HFF-Myc (cell line): ENCODE measurements at regions not wholly inside any gene's neighbourhood (a gene's known extent, or its start where the extent isn't known, plus 50 kb on each side); places are given as distances from the start of the nearest gene placed in this dataset.

Experiments
- DNase-seq: peaks from one replicate; pipeline ENCODE4 v3.0.0-alpha.2; 2011; ENCODE audit warnings: low read depth; ENCODE audit errors: extremely low read depth
- H3K4me3 ChIP-seq: replicated peaks from 2 replicates; pipeline ENCODE4 v1.5.1; 2011; ENCODE audit warnings: low read depth, mild to moderate bottlenecking, control low read depth, low read length
- TF ChIP-seq, protein P1 (sequence below): IDR thresholded peaks from 2 replicates; pipeline ENCODE4 v1.5.1; 2012; ENCODE audit warnings: mild to moderate bottlenecking, low read depth, low read length, control low read depth; ENCODE audit errors: missing control alignments

DNA sequence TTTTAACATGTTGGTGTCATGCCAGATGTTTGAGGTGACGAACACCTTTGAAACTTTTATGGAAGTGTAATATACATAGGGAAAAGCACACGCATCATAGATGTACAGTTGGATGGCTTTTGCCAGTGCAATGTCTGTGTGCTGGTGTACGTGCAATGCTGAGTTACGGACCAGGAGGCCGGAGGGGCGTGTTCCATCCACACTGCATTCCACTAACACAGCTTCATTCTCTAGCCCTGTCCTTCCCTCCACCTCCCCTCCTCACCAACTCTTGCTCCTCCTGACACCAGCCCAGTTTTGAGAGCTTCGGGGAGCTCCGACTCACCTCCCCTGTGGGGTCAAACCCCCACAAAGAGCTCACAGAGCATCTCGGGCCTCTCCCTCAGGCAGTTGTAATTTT lies 358.8 kb downstream of the C16orf95 start:
- DNase-seq = no peak
- no peak overlapping the region for H3K4me3 ChIP-seq
- TF ChIP-seq, protein P1, sequence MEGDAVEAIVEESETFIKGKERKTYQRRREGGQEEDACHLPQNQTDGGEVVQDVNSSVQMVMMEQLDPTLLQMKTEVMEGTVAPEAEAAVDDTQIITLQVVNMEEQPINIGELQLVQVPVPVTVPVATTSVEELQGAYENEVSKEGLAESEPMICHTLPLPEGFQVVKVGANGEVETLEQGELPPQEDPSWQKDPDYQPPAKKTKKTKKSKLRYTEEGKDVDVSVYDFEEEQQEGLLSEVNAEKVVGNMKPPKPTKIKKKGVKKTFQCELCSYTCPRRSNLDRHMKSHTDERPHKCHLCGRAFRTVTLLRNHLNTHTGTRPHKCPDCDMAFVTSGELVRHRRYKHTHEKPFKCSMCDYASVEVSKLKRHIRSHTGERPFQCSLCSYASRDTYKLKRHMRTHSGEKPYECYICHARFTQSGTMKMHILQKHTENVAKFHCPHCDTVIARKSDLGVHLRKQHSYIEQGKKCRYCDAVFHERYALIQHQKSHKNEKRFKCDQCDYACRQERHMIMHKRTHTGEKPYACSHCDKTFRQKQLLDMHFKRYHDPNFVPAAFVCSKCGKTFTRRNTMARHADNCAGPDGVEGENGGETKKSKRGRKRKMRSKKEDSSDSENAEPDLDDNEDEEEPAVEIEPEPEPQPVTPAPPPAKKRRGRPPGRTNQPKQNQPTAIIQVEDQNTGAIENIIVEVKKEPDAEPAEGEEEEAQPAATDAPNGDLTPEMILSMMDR = no peak

DNA sequence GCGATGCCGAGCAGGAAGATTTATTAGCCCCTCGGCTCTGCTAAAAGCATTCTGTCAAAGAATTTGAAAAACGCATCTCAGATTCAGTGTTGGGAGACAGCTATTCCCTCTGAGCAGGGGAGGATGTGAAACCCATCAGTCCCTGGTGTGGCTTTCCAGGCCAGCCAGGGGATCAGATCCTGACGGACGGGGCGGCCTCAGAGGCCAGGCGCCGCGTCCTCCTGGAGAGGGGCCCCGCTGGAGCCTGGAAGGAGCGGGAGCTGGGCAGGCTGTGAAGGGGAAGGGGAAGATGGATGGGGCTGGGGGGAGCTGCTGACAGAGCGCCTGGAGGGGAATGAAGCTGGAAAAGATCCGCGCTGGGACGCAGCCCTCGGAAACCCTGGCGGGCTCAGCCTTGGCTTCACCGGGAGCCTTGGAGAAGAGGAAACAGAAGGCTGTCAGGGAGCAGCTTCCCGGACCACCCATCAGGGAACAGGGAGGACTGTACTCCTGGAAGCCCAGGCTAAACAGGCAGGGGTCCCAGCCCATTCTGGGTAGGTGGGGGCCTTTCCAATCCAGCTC lies 358.0 kb downstream of the C16orf95 start:
- no peak for DNase-seq
- TF ChIP-seq, protein P1 = no peak
- no peak overlapping the region for H3K4me3 ChIP-seq

DNA sequence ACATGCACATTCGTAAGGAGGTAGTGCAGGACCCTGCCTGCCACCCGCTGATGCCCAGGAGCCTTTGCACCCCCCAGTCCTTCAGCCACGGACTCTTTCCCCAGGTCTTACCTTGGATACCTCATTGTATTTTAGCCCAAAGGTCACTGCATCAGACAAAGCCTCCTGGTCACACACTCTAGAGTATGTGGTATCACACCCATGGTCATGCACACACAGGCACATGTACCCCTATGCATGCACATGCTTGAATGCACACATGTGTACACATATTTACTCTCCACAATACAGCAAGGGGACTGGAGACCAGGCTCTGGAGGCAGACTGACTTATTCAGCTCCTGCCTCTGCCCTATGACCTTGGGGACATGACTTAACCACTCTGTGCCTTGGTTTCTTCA lies 357.5 kb downstream of the C16orf95 start:
- TF ChIP-seq, protein P1 = no peak
- H3K4me3 ChIP-seq = no peak overlapping the region
- no peak for DNase-seq

DNA sequence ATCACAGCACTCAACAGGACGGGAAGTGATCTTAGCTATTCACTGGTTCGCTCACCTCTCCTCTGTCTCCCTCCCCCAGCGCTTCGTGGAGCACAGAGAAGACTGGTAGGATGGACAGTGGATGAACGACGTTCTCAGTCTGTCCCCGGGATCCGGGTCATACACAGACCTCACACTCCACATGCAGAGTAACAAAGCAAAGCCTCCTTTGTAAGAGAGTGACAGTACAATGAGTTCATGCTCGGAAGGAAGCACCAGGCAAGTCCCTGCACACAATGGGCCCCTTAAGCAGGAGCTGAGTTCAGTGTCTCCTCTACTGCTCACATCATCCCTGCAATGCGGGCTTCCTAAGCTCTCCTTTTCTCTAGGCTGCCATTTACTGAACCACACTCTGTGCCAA lies 356.9 kb downstream of the C16orf95 start:
- TF ChIP-seq, protein P1 = no peak
- no peak overlapping the region for H3K4me3 ChIP-seq
- no peak for DNase-seq

DNA sequence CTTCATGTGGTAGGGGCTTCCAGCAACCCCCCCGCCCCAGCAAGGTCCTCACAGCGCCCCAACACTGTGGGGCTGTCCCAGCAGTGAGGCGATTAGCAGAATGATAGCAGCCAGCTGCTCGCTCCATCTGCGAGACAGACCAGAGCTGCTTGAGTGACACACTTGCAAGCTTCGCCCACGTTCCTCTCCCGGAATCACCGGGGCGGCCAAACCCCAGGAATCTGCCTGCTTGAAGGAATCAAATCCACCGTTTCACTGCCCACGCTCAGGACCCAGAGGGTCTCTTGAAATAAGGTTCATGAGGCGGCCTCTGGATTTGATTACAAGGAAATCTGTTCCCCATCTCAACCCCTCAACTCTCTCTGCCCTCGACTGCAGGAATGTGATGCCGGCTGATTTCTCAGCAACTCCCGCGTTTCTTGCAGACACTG lies 356.0 kb downstream of the C16orf95 start:
- no peak for DNase-seq
- TF ChIP-seq, protein P1 = no peak
- H3K4me3 ChIP-seq = no peak overlapping the region

DNA sequence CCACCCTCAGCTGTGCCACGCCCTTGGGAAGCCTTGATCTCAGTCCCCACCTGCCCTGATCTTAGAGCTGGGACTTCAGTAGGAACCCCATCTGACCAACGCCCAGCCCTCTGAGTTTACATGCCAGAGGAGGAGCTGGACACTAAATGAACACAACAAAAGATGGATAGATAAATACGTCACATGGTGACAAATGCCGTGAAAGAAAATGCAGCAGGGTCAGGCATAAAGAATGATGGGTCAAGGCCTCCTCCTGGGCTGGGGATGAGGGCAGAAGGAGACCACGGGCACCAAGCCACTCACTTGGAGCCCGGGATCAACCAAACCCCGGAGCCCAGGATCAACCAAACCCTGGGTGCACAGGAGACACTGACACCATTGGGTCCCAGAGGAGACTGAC lies 354.9 kb downstream of the C16orf95 start:
- TF ChIP-seq, protein P1 = no peak
- no peak overlapping the region for H3K4me3 ChIP-seq
- no peak for DNase-seq

DNA sequence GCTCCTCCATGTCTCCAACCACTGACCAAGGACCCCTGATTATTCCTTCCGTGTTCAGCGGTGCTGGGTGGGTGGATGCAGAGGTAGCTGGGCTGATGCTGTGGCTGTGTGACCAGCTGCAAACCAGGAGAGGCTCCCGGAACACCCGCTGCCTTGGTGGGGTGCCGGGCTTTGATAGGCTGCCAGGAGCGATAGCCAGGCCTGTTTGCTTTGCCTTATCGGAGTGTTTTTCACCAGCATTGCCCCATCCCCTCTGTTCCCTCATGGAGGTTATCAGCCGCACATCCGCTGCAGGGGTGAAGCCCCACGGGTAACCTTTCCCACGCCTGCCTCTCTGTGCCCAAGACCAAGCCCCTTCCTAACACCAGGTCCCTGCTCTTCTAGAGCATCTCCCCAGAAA lies 354.3 kb downstream of the C16orf95 start:
- TF ChIP-seq, protein P1 = no peak
- no peak overlapping the region for H3K4me3 ChIP-seq
- no peak for DNase-seq
